SH-SY5Y (cell line): ENCODE measurements at regions not wholly inside any gene's neighbourhood (a gene's known extent, or its start where the extent isn't known, plus 50 kb on each side); places are given as distances from the start of the nearest gene placed in this dataset.

Experiments
- GATA2 ChIP-seq: IDR thresholded peaks from 2 replicates; pipeline ENCODE4 v1.6.1; 2011; ENCODE audit warnings: mild to moderate bottlenecking, low read depth, low read length
- GATA3 ChIP-seq: IDR thresholded peaks from 2 replicates; pipeline ENCODE4 v1.6.1; 2011; ENCODE audit warnings: low read depth, mild to moderate bottlenecking, low read length, moderate library complexity

DNA sequence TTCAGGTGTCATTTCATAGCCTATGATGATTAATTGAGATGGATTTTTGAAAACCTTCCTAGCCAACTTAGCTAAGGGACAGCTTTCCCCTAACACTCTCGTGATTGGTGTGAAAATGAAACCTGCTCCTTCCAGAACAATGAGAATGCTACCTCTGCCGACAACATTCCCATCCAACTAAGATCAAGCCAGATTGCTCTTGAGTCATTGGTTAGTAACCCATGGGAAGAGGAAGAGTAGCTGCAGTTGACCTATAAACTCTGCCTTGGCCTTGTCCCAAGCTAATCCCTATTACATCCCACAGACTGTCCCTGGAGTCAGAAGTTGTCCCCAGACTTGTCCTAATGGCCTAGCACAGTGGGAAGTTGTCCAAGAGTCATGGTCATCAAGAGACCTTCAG, 80.5 kb upstream of the SVIL start:
- no peak for TF ChIP-seq GATA2
- no peak for TF ChIP-seq GATA3
